NCI-H2107 treated with DMSO at 0.1 percent for 48 hours (cell line): ENCODE measurements at regions not wholly inside any gene's neighbourhood (a gene's known extent, or its start where the extent isn't known, plus 50 kb on each side); places are given as distances from the start of the nearest gene placed in this dataset.
A peak's percentile ranks its signal among the peaks of the same experiment; 100 is the strongest.
"Not testable (repeated sequence)": the region's sequence is repeated elsewhere in the genome, so short reads cannot be mapped to it uniquely, and the experiment has no call there.

Experiments
- DNase-seq: peaks from one replicate; lab custom pipeline; 2025; ENCODE audit not compliant: unreplicated experiment; lab: John Stamatoyannopoulos, UW

- no peak for DNase-seq
Observed at GRCh38 chr1:215287362-215287761, 204.8 kb downstream of the KCNK2 start.

- DNase-seq: no peak
Observed at GRCh38 chr1:215290018-215290417, 207.5 kb downstream of the KCNK2 start.

GRCh38 chr1:215292932-215293331, 210.4 kb downstream of the KCNK2 start:
- no peak for DNase-seq

GRCh38 chr1:215306426-215306825, 223.9 kb downstream of the KCNK2 start:
- DNase-seq: no peak

DNA sequence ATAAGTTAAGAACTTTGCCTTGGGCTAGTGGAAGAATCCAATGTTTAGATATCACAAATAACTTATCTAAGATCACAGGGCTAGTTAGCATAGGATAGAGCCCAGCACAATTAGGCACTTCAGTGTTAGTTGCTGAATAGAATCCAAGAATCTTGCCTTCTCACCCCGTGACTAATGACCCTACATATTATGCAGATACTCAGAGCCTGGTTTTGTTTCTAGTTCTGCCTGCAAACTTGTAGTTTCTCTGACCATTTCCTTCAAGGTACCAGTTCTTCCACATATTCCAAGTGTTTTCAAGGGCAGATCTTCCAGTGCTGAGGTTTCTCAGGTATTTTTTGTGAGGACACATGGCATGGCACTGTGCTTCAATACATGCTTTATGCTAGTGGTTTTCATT, 239.3 kb downstream of the KCNK2 start:
- no peak for DNase-seq

GRCh38 chr1:215323992-215324391, 241.5 kb downstream of the KCNK2 start:
- not testable (repeated sequence) for DNase-seq

- no peak for DNase-seq
Observed at GRCh38 chr1:215330426-215330825, 236.7 kb upstream of the KCTD3 start.

- no peak for DNase-seq
Observed at GRCh38 chr1:215344539-215344938, 222.6 kb upstream of the KCTD3 start.

DNA sequence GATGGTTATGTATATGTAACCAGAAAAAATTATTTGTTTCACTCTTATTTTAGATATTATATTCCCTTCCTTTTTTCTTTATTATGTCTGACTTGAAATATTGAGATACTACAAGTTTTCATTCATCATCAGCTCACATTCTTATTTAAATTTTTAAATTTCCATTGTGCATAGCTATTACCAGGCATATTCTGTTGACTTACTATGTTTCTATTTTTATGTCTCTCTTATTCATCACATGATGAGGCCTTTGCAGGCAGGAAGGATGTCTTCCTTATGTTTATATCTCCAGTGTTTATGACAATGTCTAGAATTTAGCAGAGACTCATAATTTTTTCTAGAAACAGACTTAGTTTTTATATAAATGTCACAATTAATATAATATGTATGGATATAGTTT, 221.9 kb upstream of the KCTD3 start:
- DNase-seq: no peak

GRCh38 chr1:215345766-215346165, 221.3 kb upstream of the KCTD3 start:
- no peak for DNase-seq

DNA sequence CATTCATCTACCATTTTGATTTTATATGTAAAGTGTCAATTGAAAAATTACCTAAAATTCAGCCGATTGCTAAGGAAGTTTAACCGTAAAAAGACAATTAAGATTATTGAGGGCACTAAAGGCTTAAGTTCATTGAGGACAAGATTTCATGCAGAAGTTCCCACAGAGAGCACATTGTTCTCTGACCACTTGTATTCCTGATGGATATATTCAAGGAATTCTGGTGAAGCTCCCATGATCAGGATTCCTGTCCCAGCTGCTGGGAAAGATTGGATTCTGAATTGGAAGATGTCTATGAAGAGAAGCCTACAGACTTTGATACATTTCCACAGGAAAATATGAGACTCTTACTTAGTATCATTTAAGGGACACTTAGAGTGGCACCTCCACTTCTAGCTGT, 209.2 kb upstream of the KCTD3 start:
- no peak for DNase-seq

DNA sequence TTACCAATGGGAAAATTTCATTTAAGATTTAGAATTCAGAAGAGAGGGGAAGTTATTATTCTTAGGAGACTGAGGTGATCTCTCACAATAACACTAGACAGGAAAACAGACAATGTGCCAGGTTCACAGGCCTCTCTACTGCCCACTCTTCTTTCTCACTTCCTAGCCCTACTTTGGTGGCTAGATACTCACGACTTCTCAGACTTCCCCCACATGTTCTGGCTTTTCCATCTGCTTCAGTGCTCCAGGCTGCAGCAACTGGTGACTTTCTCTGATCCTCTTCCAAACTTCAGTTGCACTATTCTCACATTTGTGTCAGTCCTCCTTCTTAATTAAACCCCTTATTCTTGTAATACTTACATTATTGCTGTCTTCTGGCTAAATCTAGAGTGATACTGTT, 208.7 kb upstream of the KCTD3 start:
- no peak for DNase-seq

- DNase-seq: no peak
Observed at GRCh38 chr1:215360031-215360430, 207.1 kb upstream of the KCTD3 start.

DNA sequence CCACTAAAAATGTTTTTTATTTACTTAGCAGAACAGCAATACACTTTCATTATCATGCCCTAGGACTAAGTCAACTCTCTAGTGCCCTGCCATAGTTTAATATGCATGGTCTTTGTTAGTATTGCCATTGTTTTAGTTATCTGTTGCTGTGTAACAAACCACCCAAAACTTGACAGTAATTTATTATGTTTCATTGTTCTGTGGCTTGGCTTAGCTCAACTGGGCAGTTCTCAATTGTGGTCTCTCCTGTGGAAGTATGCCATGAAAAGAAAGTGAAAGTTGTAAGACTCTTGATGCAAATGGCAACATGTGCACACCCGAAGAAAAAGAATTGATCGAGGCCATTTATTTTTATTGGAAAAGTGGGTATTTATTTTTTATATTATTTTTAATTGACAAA, 206.3 kb upstream of the KCTD3 start:
- DNase-seq: no peak

DNA sequence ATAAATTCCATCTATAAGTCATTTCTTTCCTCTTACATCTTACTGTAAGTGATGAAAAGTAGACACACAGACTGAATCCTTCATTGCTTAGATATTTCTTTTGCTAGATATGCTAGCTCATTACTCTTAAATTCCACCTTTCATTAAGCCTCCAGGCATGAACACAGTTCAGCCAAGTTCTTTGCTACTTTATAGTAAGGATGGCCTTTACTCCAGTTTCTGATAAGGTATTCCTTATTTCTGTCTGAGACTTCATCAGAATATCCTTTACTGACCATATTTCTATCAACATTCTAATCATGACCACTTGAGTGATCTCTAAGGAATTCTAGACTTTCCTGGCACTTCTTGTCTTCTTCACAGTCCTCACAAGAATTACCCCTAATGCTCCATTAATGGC, 191.7 kb upstream of the KCTD3 start:
- DNase-seq: no peak

DNA sequence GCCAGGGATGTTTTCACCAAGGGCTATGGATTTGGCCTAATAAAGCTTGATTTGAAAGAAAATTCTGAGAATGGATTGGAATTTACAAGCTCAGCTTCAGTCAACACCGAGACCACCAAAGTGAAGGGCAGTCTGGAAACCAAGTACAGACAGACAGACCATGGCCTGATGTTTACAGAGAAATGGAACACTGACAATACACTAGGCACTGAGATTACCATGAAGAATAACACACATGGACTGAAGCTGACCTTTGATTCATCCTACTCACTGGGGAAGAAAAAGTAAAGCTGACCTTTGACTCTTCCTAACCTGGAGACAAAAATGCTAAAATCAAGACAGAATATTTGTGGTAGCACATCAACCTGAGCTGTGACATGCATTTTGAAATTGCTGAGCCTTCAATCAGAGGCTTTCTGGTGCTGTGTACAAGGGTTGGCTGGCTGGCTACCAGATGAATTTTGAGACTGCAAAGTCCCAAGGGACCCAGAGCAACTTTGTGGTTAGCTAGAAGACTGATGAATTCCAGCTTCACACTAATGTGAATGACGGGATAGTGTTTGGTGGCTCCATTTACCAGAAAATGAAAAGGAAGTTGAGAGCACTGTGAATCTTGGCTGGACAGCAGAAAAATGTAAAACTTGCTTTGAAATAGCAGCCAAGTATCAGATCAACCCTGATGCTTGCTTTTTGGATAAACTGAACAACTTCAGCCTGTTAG, 190.4 kb upstream of the KCTD3 start:
- peak; percentile 92 for DNase-seq

GRCh38 chr1:215377746-215378145, 189.4 kb upstream of the KCTD3 start:
- DNase-seq: no peak

GRCh38 chr1:215380566-215380965, 186.5 kb upstream of the KCTD3 start:
- DNase-seq: no peak

DNA sequence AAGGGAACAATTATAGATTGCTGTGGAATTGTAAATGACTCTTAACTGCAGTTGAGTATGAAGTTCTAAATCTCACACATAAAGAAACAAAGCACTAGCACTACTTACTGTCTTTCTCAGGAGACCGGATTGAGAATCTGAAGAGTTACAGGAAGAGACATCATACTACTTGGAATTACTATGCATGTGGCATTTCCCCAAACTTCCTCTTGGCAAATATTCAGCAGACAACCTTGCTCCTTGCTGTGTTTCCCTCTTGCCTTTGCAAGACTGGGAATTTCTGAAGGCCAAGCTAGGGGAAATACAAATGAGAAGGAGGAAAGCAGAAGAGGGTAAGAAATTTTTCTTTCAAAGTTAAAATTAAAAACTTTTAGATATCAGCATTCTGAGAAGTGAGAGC, 173.6 kb upstream of the KCTD3 start:
- DNase-seq: no peak

GRCh38 chr1:215394084-215394991, 172.8 kb upstream of the KCTD3 start:
- no peak for DNase-seq

- DNase-seq: no peak
Observed at GRCh38 chr1:215397106-215397505, 170.0 kb upstream of the KCTD3 start.

DNA sequence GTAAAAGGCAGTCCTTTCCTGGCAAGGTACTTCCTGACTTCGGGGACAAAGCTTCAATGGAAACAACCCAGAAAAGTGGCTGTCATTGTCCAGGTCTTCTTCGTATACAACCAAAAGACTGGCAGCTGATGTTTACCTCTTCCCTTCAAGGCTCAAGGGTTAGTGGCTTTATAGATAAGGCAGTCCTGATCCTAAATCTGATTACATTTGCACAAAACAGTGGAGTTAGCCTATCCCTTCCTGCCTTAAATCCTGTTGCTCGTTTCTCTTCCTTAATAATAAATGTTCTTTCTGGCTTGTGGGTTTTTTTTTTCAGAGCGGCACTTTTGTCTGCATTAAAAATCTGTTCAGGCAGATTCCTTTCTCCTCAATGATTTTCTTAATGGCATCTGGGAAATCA, 169.3 kb upstream of the KCTD3 start:
- no peak for DNase-seq
